ENCODE measurements at regions not wholly inside any gene's neighbourhood (a gene's known extent, or its start where the extent isn't known, plus 50 kb on each side); places are given as distances from the start of the nearest gene placed in this dataset.

DNA sequence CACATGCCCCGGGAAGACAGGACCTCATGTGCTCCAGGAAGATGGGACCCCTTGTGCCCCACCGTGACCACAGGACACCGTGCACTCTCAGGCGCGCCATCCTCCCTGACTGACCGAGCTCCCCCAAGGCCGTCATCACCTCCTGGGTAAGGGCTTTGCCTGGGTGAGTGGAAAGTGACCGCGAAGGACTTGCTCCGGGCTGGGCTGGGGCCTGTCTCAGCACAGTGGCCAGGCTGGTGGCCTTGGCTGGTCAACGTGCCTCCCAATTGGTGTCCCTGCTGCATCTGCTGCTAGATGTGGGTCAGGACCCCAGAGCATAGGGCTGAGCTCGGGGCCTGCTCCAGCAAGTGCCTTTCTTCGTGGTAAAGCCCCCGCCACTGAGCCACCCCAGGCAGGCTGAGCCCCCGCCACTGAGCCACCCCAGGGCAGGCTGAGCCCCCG, 69.7 kb upstream of the CTDP1 start:
- DNase-seq (ENCODE audit: low spot score), result no peak

DNA sequence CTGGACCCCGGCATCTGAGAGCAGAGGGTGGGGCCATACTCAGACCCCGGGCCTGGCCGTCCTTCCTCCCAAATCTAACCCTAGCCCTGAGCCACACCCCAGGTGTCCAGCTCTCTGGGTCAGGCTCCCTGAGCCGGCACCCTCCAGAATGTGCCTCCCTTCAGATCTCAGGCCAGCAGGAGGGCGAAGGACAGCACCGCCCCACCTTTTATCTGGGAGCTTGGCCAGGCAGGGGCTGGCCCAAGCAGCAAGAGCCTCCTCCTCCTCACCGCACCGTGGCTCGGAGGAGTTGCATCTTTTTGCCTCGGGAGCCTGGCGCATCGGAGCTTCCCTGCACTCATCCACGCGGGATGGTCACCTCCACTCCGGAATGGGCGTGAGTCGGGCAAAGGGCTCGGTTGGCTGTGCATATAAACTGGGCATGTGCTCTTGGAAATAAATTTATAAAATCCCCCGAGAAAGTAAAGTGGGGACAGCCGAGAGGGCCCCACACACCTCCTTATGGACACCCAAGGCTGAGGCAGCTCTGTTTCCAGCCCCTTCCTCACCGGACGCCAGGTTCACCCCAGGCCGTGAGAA, 69.1 kb upstream of the CTDP1 start:
- no peak for DNase-seq (ENCODE audit: low spot score)

- DNase-seq (ENCODE audit: low spot score), result no peak
Measured at GRCh38 chr18:79611040-79611681, 68.4 kb upstream of the CTDP1 start.

GRCh38 chr18:79612291-79613108, 67.1 kb upstream of the CTDP1 start:
- DNase-seq (ENCODE audit: low spot score), result no peak

DNA sequence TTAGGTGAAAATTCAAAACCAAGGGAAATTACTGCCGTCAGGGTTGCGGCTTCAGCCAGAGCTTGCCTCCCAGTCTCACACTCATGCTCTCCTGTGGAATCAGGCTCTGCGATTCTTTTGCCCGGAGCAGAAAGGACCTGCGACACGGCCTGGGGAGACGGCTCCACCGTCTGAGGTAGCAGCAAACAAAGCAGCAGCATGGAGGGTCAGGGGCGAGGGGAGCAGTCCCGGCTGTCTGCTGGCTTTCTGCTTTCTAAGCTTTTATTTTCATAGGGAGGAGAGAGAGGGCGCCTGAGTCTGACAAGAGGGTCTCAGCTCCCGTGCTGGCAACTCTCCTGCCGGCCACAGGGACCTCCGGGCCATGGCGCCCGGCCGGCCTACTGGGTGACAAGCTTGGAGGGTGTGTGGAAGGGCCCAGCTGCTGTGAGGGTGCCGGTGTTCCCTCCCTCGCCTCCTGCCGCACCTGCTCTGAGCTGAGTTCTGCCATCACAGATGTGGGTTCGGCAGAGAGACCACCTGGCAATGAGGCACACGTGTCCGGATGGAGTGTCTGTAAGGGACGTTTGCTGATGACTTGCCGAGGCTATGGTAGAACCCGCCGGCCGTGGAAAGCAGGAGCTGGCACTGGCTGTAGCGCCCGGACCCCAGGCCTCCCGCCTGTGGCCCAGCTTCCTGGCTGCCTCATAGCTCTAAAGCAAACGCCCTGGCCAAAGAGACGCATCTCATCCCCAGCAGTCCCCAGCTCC, 66.2 kb upstream of the CTDP1 start:
- DNase-seq (ENCODE audit: low spot score), result no peak

- DNase-seq (ENCODE audit: low spot score), result no peak
Measured at GRCh38 chr18:79614211-79614955, 65.2 kb upstream of the CTDP1 start.

DNA sequence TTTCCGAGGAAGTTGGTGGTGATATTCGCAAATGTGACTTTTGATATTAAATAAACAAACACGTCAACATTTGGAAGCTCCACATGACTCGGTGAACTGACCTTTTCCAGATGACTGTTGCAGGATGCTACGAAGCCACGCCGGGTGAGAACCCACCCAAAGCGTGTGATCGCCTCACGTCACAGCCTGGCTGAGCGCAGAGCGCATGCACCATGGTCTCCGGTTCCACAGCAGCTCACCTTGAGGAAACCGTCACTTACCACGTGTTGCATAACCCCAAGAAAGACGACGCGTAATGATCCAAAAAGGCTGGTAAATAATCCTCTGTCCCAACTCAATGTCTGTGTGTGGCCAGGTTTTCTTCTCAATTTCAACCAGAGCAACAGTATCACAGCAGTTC, 64.5 kb upstream of the CTDP1 start:
- DNase-seq (ENCODE audit: low spot score), result no peak

DNA sequence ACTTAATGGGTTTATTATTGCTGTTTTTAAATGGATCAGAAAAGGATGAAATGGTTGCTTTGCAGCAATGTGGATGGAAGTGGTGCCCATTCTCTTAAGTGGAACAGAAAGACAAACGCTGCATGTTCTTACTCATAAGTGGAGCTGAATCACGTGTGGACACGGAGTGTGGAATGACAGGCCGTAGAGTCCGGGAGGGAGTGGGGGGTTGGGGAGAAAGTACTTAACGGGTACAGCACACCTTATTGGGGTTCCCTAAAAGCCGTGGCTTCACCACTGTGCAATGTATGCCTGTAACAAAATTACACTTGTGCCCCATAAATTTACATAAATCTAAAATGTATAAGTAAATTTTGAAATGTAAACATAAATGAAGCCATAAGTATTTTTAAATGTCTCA, 64.0 kb upstream of the CTDP1 start:
- no peak for DNase-seq (ENCODE audit: low spot score)

- DNase-seq (ENCODE audit: low spot score), result no peak
Measured at GRCh38 chr18:79616651-79617510, 62.7 kb upstream of the CTDP1 start.

- no peak for DNase-seq (ENCODE audit: low spot score)
Measured at GRCh38 chr18:79617511-79618500, 61.8 kb upstream of the CTDP1 start.

DNA sequence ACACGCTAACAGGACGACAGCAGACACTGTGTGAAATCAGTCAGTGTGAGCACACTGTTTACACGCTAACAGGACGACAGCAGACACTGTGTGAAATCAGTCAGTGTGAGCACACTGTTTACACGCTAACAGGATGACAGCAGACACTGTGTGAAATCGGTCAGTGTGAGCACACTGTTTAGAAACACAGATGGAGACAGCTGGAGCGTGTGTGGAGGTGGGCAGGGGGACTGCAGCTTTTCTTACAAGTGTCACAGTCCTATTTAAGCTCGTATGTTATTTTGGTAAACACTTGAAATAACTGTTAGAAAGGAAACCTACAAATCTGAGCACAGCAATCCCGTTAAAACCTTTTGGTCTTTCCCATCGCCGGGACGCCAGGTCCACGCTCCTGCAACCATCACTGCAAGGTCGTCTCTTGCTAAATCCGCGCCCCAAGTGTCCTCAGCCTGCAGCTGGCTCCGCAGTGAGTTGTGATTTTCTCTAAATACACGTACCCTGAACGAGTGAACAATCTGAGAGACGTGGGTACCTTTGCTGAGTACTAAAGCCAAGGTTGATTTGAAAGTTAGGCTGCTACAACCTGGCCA, 58.9 kb upstream of the CTDP1 start:
- DNase-seq (ENCODE audit: low spot score), result no peak

DNA sequence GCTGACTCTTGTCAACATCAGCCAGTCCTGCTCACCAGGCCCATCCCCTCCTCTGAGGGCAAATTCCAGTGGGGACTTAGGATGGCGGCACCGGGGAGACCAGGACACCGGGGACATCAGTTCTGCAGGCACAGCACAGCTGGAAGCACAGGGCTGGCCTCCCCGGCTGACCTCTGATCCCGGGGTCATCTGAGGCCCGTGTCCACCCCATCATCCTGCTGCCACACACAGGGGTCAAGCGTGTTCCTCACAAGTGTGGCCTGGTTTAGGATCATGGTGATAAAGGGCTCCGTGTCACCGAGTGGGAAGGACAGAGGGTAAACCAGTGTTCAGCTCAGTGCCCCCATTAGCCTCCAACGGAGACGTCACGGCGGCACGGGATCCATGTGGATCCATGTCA, 58.1 kb upstream of the CTDP1 start:
- DNase-seq (ENCODE audit: low spot score), result no peak

- no peak for DNase-seq (ENCODE audit: low spot score)
Measured at GRCh38 chr18:79622004-79622403, 57.6 kb upstream of the CTDP1 start.

DNA sequence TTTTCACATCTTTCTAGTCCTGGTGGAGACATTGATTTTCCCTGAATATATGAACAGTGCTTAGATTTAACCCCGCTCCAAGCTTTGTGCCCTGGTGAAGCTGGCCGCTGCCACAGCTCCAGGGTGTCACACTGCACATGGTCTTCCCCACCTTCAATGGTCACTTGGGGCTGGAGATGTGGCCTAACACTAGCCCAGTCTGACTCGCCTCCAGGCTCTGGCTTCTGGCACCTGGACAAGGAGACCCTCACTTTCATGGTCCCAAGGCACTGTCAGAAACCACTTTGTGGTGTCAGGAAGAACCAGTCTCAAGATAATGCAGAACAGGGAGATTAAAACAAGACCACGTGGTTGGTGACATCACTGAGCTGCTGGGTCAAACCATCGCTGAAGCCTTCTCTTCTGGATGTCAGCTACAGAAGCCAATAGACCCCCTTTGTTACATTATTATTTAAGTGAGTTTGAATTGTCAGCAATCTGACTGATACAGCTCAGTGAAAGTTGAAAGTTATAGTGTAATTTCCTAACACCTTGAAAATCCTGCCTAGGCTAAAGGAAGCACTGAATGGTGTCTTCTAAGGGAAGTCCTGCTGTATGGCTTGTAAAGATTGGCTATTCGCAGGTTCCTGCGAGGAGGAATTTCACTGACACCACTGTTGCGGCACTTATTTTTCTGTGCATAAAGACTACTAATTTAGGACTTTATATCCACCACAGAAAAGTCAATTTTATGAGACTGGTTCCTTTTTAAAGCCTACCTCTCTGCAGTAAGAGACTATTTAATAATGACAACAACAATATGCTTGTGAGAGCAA, 55.0 kb upstream of the CTDP1 start:
- no peak for DNase-seq (ENCODE audit: low spot score)

DNA sequence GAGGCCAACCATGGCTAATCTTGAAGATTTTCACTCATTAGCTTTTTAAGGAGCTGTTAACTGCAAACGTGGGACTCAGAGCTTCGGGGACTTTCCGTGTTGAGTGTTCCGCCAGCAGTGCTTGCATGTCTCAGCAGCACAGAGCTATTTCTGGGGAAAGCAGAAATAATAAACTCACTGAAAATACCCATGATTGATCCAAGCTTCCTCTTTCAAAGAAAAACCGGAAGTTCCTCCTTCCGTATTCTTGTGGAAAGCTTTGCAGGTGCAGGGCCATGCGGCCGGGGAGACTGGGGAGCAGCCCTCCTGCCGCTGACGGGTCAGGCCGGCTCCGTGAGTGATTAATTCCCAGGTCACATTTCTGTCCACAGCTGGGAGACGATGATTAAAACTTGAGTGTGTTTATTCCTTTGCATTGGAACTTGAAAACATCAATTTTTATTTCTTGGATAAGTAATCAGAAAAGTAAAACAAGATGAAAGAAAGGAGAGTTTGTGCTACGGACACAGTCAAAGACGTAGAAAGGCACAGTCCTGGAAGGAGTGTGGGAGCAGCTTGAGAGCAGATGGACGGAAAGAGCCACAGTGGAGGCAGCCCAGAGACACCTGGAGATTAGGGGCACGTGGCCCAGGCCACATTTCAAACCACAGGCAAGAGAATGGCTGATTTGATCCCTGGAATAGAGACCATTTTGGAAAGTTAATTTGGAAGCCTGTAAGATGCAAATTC, 54.2 kb upstream of the CTDP1 start:
- peak; percentile 54 for DNase-seq (ENCODE audit: low spot score)

- DNase-seq (ENCODE audit: low spot score), result no peak
Measured at GRCh38 chr18:79625924-79626561, 53.6 kb upstream of the CTDP1 start.

Measured in globus pallidus (tissue), 1 donor.